H1 (cell line): ENCODE measurements at regions not wholly inside any gene's neighbourhood (a gene's known extent, or its start where the extent isn't known, plus 50 kb on each side); places are given as distances from the start of the nearest gene placed in this dataset.

ENCODE experiments used
- CTCF ChIA-PET: fragments of 300-600 bp; sonication (Branson Sonifier 250); formaldehyde crosslinking; loops from one replicate; lab custom pipeline; 2021; ENCODE audit not compliant: partially characterized antibody; lab: Charles Lee
- POLR2A ChIA-PET: fragments of 300-600 bp; sonication (Branson Sonifier 250); formaldehyde crosslinking; loops from one replicate; lab custom pipeline; 2021; ENCODE audit warnings: inconsistent platforms; ENCODE audit not compliant: partially characterized antibody; lab: Charles Lee
- DNase-seq, 2 experiments: peaks; one replicate each; pipeline versions ENCODE4 v3.0.0 to v3.0.0-alpha.2; 2010 to 2022; ENCODE audit warnings: low spot score in 2 of 2, low read depth in 1 of 2, mixed read lengths in 1 of 2
- FAIRE-seq: peaks from 2 replicates; lab custom pipeline; 2011; peaks lifted over from hg19 to GRCh38; lab: Jason Lieb, UNC
- H2AFZ ChIP-seq: 2 replicates; pipeline ENCODE4 v1.8.1; 2012; ENCODE audit warnings: low read length, inconsistent platforms
- H2AK5ac ChIP-seq: 2 replicates; pipeline ENCODE4 v1.6.1; 2013; ENCODE audit warnings: low read depth, low read length
- H2BK120ac ChIP-seq: replicated peaks from 2 replicates; pipeline ENCODE3; 2013; ENCODE audit warnings: low read depth, low read length, inconsistent platforms
- H2BK12ac ChIP-seq: 2 replicates; pipeline ENCODE4 v1.6.1; 2013; ENCODE audit warnings: low read depth, low read length
- H2BK15ac ChIP-seq: 2 replicates; pipeline ENCODE4 v1.6.1; 2013; ENCODE audit warnings: low read length
- H2BK20ac ChIP-seq: 2 replicates; pipeline ENCODE4 v1.6.1; 2013; ENCODE audit warnings: low read length
- H2BK5ac ChIP-seq: 2 replicates; pipeline ENCODE4 v1.6.1; 2013; ENCODE audit warnings: low read depth, low read length
- H3K14ac ChIP-seq: 2 replicates; pipeline ENCODE4 v1.6.1; 2013; ENCODE audit warnings: inconsistent platforms; ENCODE audit not compliant: insufficient read length
- H3K18ac ChIP-seq: 2 replicates; pipeline ENCODE4 v1.6.1; 2013; ENCODE audit warnings: low read length; ENCODE audit errors: extremely low read depth
- H3K23ac ChIP-seq: 2 replicates; pipeline ENCODE4 v1.6.1; 2013; ENCODE audit warnings: inconsistent platforms; ENCODE audit not compliant: insufficient read length
- H3K23me2 ChIP-seq: 2 replicates; pipeline ENCODE4 v1.6.1; 2013; ENCODE audit warnings: low read depth, low read length
- H3K27ac ChIP-seq: 2 replicates; pipeline ENCODE4 v1.6.1; 2011; ENCODE audit warnings: low read depth, low read length, inconsistent platforms
- H3K27me3 ChIP-seq, 4 experiments: replicated peaks in 1 of 4; 1 replicate in 1 of 4; 2 replicates in 3 of 4; pipeline versions ENCODE4 v1.6.1 to v1.8.1; 2011 to 2013; ENCODE audit warnings: low read length in 3 of 4, mild to moderate bottlenecking in 3 of 4, inconsistent platforms in 2 of 4, mixed read lengths in 2 of 4, moderate library complexity in 1 of 4; ENCODE audit not compliant: control insufficient read depth in 3 of 4, insufficient read depth in 3 of 4; ENCODE audit errors: extremely low read depth in 1 of 4
- H3K36me3 ChIP-seq, 4 experiments: 2 replicates each; pipeline versions ENCODE4 v1.6.1 to v1.8.1; 2011 to 2013; ENCODE audit warnings: mild to moderate bottlenecking in 4 of 4, low read length in 3 of 4, moderate library complexity in 2 of 4, control low read depth in 1 of 4, inconsistent platforms in 1 of 4; ENCODE audit not compliant: insufficient read depth in 4 of 4, control insufficient read depth in 2 of 4
- H3K4ac ChIP-seq: replicated peaks from 2 replicates; pipeline ENCODE3; 2013; ENCODE audit warnings: low read length, low read depth, mixed read lengths, inconsistent platforms; ENCODE audit not compliant: insufficient read length
- H3K4me1 ChIP-seq, 4 experiments: replicated peaks in 1 of 4; 1 replicate in 1 of 4; 2 replicates in 3 of 4; pipeline versions ENCODE4 v1.6.1 to v1.8.1; 2011 to 2013; ENCODE audit warnings: low read length in 3 of 4, inconsistent platforms in 2 of 4, mixed read lengths in 1 of 4; ENCODE audit not compliant: insufficient read depth in 4 of 4, control insufficient read depth in 3 of 4
- H3K4me2 ChIP-seq, 2 experiments: 2 replicates each; pipeline versions ENCODE4 v1.6.1 to v1.8.1; 2011 to 2013; ENCODE audit warnings: low read depth in 2 of 2, low read length in 2 of 2, control low read depth in 1 of 2, inconsistent platforms in 1 of 2, mild to moderate bottlenecking in 1 of 2; ENCODE audit not compliant: insufficient read depth in 1 of 2
- H3K4me3 ChIP-seq, 4 experiments: fragments of 200-600, 300-600 bp in 1 of 4; sonication (generic), shearing (Covaris generic), sonication (Bioruptor Twin) in 1 of 4; 2 replicates each; pipeline versions ENCODE4 v1.5.1 to v1.8.1; 2011 to 2016; ENCODE audit warnings: low read length in 4 of 4, low read depth in 3 of 4, control low read depth in 2 of 4, inconsistent platforms in 2 of 4, mild to moderate bottlenecking in 2 of 4, mixed read lengths in 1 of 4, moderate library complexity in 1 of 4; ENCODE audit not compliant: insufficient read depth in 2 of 4; ENCODE audit errors: extremely low read depth in 1 of 4
- H3K56ac ChIP-seq: replicated peaks from 2 replicates; pipeline ENCODE3; 2013; ENCODE audit warnings: low read depth, mild to moderate bottlenecking, mixed read lengths, low read length, inconsistent platforms; ENCODE audit not compliant: insufficient read length
- H3K79me1 ChIP-seq: 2 replicates; pipeline ENCODE4 v1.6.1; 2013; ENCODE audit warnings: low read depth, low read length, control low read depth
- H3K79me2 ChIP-seq, 2 experiments: 2 replicates each; pipeline versions ENCODE4 v1.6.1 to v1.8.1; 2012 to 2013; ENCODE audit warnings: low read length in 2 of 2, mild to moderate bottlenecking in 2 of 2, inconsistent platforms in 1 of 2; ENCODE audit not compliant: insufficient read depth in 2 of 2, control insufficient read depth in 1 of 2
- H3K9ac ChIP-seq, 4 experiments: replicated peaks in 1 of 4; 1 replicate in 1 of 4; 2 replicates in 3 of 4; pipeline versions ENCODE4 v1.6.1 to v1.8.1; 2011 to 2013; ENCODE audit warnings: low read depth in 3 of 4, low read length in 3 of 4, control low read depth in 2 of 4, mild to moderate bottlenecking in 2 of 4, moderate library complexity in 2 of 4, inconsistent platforms in 1 of 4; ENCODE audit errors: extremely low read depth in 1 of 4
- H3K9me3 ChIP-seq, 2 experiments: 2 replicates each; pipeline versions ENCODE4 v1.6.1 to v1.8.1; 2012 to 2013; ENCODE audit warnings: mild to moderate bottlenecking in 2 of 2, moderate library complexity in 2 of 2, control low read depth in 1 of 2, inconsistent platforms in 1 of 2, low read depth in 1 of 2, low read length in 1 of 2, mixed read lengths in 1 of 2; ENCODE audit not compliant: insufficient read depth in 2 of 2
- H4K20me1 ChIP-seq, 2 experiments: replicated peaks in 1 of 2; 2 replicates each; pipeline versions ENCODE3 to v1.8.1; 2011 to 2013; ENCODE audit warnings: inconsistent platforms in 2 of 2, low read length in 2 of 2, mild to moderate bottlenecking in 1 of 2; ENCODE audit not compliant: insufficient read depth in 2 of 2, control insufficient read depth in 1 of 2
- H4K5ac ChIP-seq: 2 replicates; pipeline ENCODE4 v1.6.1; 2013; ENCODE audit warnings: low read length, low read depth, mixed read lengths, inconsistent platforms; ENCODE audit not compliant: insufficient read length
- H4K8ac ChIP-seq: 2 replicates; pipeline ENCODE4 v1.8.0; 2013; ENCODE audit warnings: mild to moderate bottlenecking, moderate library complexity, low read length, inconsistent platforms; ENCODE audit not compliant: insufficient read depth; ENCODE audit errors: extremely low read depth
- H4K91ac ChIP-seq: replicated peaks from 2 replicates; pipeline ENCODE3; 2013; ENCODE audit warnings: low read length, mixed read lengths, inconsistent platforms; ENCODE audit not compliant: insufficient read length
- BRCA1 ChIP-seq: IDR thresholded peaks from 2 replicates; pipeline ENCODE4 v1.6.1; 2012; ENCODE audit warnings: low read depth, low read length, improper control_type of control experiment
- CEBPB ChIP-seq: IDR thresholded peaks from 2 replicates; pipeline ENCODE4 v1.6.1; 2012; ENCODE audit warnings: low read depth, low read length
- CTCF ChIP-seq, 3 experiments: IDR thresholded peaks; 1 replicate in 2 of 3; 2 replicates in 1 of 3; pipeline versions ENCODE4 v1.5.1 to v1.6.1; 2011; ENCODE audit warnings: low read length in 3 of 3, mild to moderate bottlenecking in 3 of 3, inconsistent platforms in 2 of 3, low read depth in 1 of 3, moderate library complexity in 1 of 3; ENCODE audit not compliant: insufficient read depth in 1 of 3; ENCODE audit errors: control extremely low read depth in 1 of 3
- KDM1A ChIP-seq: fragments of 200-600, 300-600 bp; sonication (generic); IDR thresholded peaks from 2 replicates; pipeline ENCODE4 v1.7.1; 2016; ENCODE audit warnings: mild to moderate bottlenecking, low read length, borderline replicate concordance
- NANOG ChIP-seq: IDR thresholded peaks from 2 replicates; pipeline ENCODE4 v1.6.1; 2011; ENCODE audit warnings: low read length, low read depth, mild to moderate bottlenecking, inconsistent platforms; ENCODE audit not compliant: insufficient read depth, poor library complexity, severe bottlenecking
- POU5F1 ChIP-seq: IDR thresholded peaks from 2 replicates; pipeline ENCODE4 v1.6.1; 2011; ENCODE audit warnings: low read depth, mild to moderate bottlenecking, low read length, moderate library complexity
- RAD21 ChIP-seq, 2 experiments: IDR thresholded peaks in 1 of 2; conservative IDR thresholded peaks in 1 of 2; 2 replicates each; pipeline ENCODE4 v1.6.1; 2011; ENCODE audit warnings: low read depth in 2 of 2, low read length in 2 of 2, improper control_type of control experiment in 1 of 2, inconsistent platforms in 1 of 2, mild to moderate bottlenecking in 1 of 2, moderate library complexity in 1 of 2
- RFX5 ChIP-seq: IDR thresholded peaks from 2 replicates; pipeline ENCODE4 v1.6.1; 2011; ENCODE audit warnings: low read depth, low read length, improper control_type of control experiment, borderline replicate concordance
- SAP30 ChIP-seq: fragments of 300-600 bp; sonication (generic); IDR thresholded peaks from 2 replicates; pipeline ENCODE4 v1.7.1; 2012; ENCODE audit warnings: low read length, moderate library complexity, mild to moderate bottlenecking, inconsistent platforms; ENCODE audit not compliant: insufficient read depth, insufficient replicate concordance
- SP1 ChIP-seq: IDR thresholded peaks from 2 replicates; pipeline ENCODE4 v1.6.1; 2011; ENCODE audit warnings: low read depth, low read length
- SRF ChIP-seq: IDR thresholded peaks from 2 replicates; pipeline ENCODE4 v1.6.1; 2011; ENCODE audit warnings: mild to moderate bottlenecking, low read depth, low read length, moderate library complexity
- WGBS, 2 experiments: shearing (Covaris generic) in 1 of 2; methylation state at CpG; one replicate each; pipeline versions ENCODE4 v1.1.6 to v1.1.7; 2013 to 2015; ENCODE audit warnings: low lambda C conversion rate in 2 of 2, mixed read lengths in 2 of 2, inconsistent platforms in 1 of 2, low coverage in 1 of 2, missing lambda C conversion rate in 1 of 2; ENCODE audit not compliant: insufficient replicate concordance in 2 of 2, insufficient coverage in 1 of 2, insufficient read length in 1 of 2; ENCODE audit errors: extremely low coverage in 1 of 2, missing lambda C conversion rate in 1 of 2; 5-methylcytosine and 5-hydroxymethylcytosine counted together

DNA sequence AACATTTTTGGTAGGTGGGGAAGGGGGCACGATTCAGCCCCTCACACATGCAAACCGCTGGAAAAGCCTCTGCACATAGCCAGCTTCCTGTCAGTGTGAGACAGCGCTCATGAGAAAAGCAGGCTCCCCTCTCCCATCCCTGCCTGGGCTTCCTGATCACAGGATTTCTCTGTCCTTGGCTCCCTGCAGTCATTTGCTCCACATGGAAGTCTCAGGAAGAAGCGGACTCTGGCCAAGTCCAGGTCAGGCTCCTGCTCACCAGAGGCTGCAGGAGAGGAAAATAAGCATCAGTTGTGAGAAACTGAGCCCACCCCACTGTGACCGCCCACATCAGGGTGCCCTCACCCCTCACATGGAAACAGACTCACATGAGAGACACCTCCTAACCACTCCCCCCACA is 664.3 kb upstream of the TENM3 start:
- no peak overlapping the region; a peak in 1 of 8 replicates for H3K4me3 ChIP-seq
- H3K18ac ChIP-seq, result no peak overlapping the region
- FAIRE-seq (no peak), DNase-seq (no peak)
- H2BK5ac ChIP-seq, result no peak overlapping the region
- 84% methylated on average over 5 of the region's 5 CpGs; no CpG with 5 or more reads in 1 of the 2 experiments for WGBS, 2 experiments
- no peak overlapping the region for H3K4me2 ChIP-seq
- no peaks in the 10 kb centered on the region for H3K36me3 ChIP-seq
- ChIA-PET POLR2A (no interaction called here), CTCF (interaction anchor here (0.6 kb wide), 1 partner anchor 594 kb away, joined by 3 read pairs; no protein-coding TSS in a partner anchor)
- H3K27ac ChIP-seq, result no peak overlapping the region
- no peak overlapping the region for H4K5ac ChIP-seq
- H3K23ac ChIP-seq, result no peak overlapping the region
- H2AK5ac ChIP-seq, result no peak overlapping the region
- H3K14ac ChIP-seq, result no peak overlapping the region
- H2BK120ac ChIP-seq, result no peak overlapping the region
- no peak for TF ChIP-seq SP1
- TF ChIP-seq CTCF (IDR thresholded peaks at IDR 0.05; ENCODE audit: control extremely low read depth in 1 of 3, insufficient read depth in 1 of 3, low read depth in 1 of 3, low read length in 3 of 3), result no peak
- no peak for TF ChIP-seq KDM1A
- TF ChIP-seq CEBPB, result no peak
- TF ChIP-seq BRCA1, result no peak
- TF ChIP-seq RAD21 (IDR thresholded peaks at IDR 0.05 in 1 of 2, conservative IDR thresholded peaks at IDR 0.05 in 1 of 2; ENCODE audit: low read depth in 2 of 2, low read length in 2 of 2), result no peak
- no peak for TF ChIP-seq POU5F1
- TF ChIP-seq NANOG, result no peak
- no peak for TF ChIP-seq SRF
- TF ChIP-seq SAP30, result no peak
- TF ChIP-seq RFX5, result no peak
- H4K8ac ChIP-seq, result peak overlapping the region; percentile 65; the same call in 1 of the 2 replicates
- no peaks in the 10 kb centered on the region for H3K79me2 ChIP-seq
- H4K20me1 ChIP-seq, result no peaks in the 10 kb centered on the region
- H2BK20ac ChIP-seq, result no peak overlapping the region
- no peaks in the 10 kb centered on the region for H3K79me1 ChIP-seq
- H2BK15ac ChIP-seq, result no peak overlapping the region
- H2BK12ac ChIP-seq, result no peak overlapping the region
- no peak overlapping the region for H4K91ac ChIP-seq
- no peaks in the 10 kb centered on the region; a peak in 1 of 7 replicates for H3K4me1 ChIP-seq
- peak overlapping the region; percentile 76; the same call in 1 of the 2 replicates for H2AFZ ChIP-seq
- no peak overlapping the region for H3K4ac ChIP-seq
- H3K23me2 ChIP-seq, result no peaks in the 10 kb centered on the region
- H3K9me3 ChIP-seq, result no peaks in the 10 kb centered on the region; a peak in 1 of 4 replicates
- H3K9ac ChIP-seq, result no peak overlapping the region
- H3K27me3 ChIP-seq, result no peaks in the 10 kb centered on the region
- H3K56ac ChIP-seq, result no peak overlapping the region
